HG02884 (cell line): ENCODE measurements at regions not wholly inside any gene's neighbourhood (a gene's known extent, or its start where the extent isn't known, plus 50 kb on each side); places are given as distances from the start of the nearest gene placed in this dataset.
"Not testable (repeated sequence)": the region's sequence is repeated elsewhere in the genome, so short reads cannot be mapped to it uniquely, and the experiment has no call there.

Experiments used
- ATAC-seq: cut with Tn5 transposase; IDR thresholded peaks from one replicate; pipeline ENCODE4 v1.9.1; 2021; ENCODE audit warnings: mild to moderate bottlenecking, moderate library complexity; ENCODE audit not compliant: unreplicated experiment

- ATAC-seq, result no peak
Measured at GRCh38 chr1:198809247-198809646, 170.4 kb downstream of the PTPRC start.

- ATAC-seq, result no peak
Measured at GRCh38 chr1:198811449-198811848, 172.6 kb downstream of the PTPRC start.

- ATAC-seq, result no peak
Measured at GRCh38 chr1:198823626-198824025, 184.8 kb downstream of the PTPRC start.

GRCh38 chr1:198825254-198825653 is 186.4 kb downstream of the PTPRC start:
- no peak for ATAC-seq

- ATAC-seq, result no peak
Measured at GRCh38 chr1:198829356-198829755, 190.5 kb downstream of the PTPRC start.

- no peak for ATAC-seq
Measured at GRCh38 chr1:198829944-198830343, 191.1 kb downstream of the PTPRC start.

GRCh38 chr1:198830412-198830811 is 191.6 kb downstream of the PTPRC start:
- ATAC-seq, result no peak

- ATAC-seq, result no peak
Measured at GRCh38 chr1:198833706-198834503, 195.1 kb downstream of the PTPRC start.

- no peak for ATAC-seq
Measured at GRCh38 chr1:198837278-198838021, 198.6 kb downstream of the PTPRC start.

- no peak for ATAC-seq
Measured at GRCh38 chr1:198838022-198838342, 199.1 kb downstream of the PTPRC start.

GRCh38 chr1:198841477-198841876 is 202.6 kb downstream of the PTPRC start:
- ATAC-seq, result no peak

GRCh38 chr1:198842686-198843085 is 203.8 kb downstream of the PTPRC start:
- ATAC-seq, result no peak

GRCh38 chr1:198845271-198845670 is 206.4 kb downstream of the PTPRC start:
- ATAC-seq, result no peak

GRCh38 chr1:198845851-198846250 is 207.0 kb downstream of the PTPRC start:
- no peak for ATAC-seq

GRCh38 chr1:198846556-198846955 is 207.7 kb downstream of the PTPRC start:
- ATAC-seq, result no peak

- no peak for ATAC-seq
Measured at GRCh38 chr1:198848206-198848605, 209.4 kb downstream of the PTPRC start.

GRCh38 chr1:198848649-198849048 is 209.8 kb downstream of the PTPRC start:
- no peak for ATAC-seq

- ATAC-seq, result no peak
Measured at GRCh38 chr1:198849093-198849492, 210.3 kb downstream of the PTPRC start.

GRCh38 chr1:198850196-198850595 is 211.4 kb downstream of the PTPRC start:
- no peak for ATAC-seq

GRCh38 chr1:198850966-198851365 is 212.1 kb downstream of the PTPRC start:
- ATAC-seq, result not testable (repeated sequence)

GRCh38 chr1:198856601-198857000 is 217.8 kb downstream of the PTPRC start:
- no peak for ATAC-seq

GRCh38 chr1:198858033-198858432 is 219.2 kb downstream of the PTPRC start:
- ATAC-seq, result no peak
